ENCODE measurements at regions not wholly inside any gene's neighbourhood (a gene's known extent, or its start where the extent isn't known, plus 50 kb on each side); places are given as distances from the start of the nearest gene placed in this dataset.

GRCh38 chr2:221999717-222000116 lies 299.1 kb downstream of the PAX3 start:
- TF ChIP-seq NRF1 (IDR thresholded peaks at IDR 0.05; ENCODE audit: low read depth, low read length) (no peak), KDM1A (IDR thresholded peaks at IDR 0.05; ENCODE audit: borderline replicate concordance, low read length) (no peak)

Data from H1 (cell line).